Endothelial cell of umbilical vein (primary cell): ENCODE measurements at regions not wholly inside any gene's neighbourhood (a gene's known extent, or its start where the extent isn't known, plus 50 kb on each side); places are given as distances from the start of the nearest gene placed in this dataset.

ENCODE experiments used
- BruUV-seq: library from RNA; stranded (reverse); fragments of 400-500 nt; replicated peaks from 2 replicates; lab custom pipeline; 2021; lab: Mats Ljungman, UMichigan
- CTCF ChIA-PET: fragments of 300-600, 350-600 bp; sonication (Branson Sonifier 250); formaldehyde crosslinking; loops from one replicate; lab custom pipeline; 2021; ENCODE audit warnings: antibody characterized with exemption, inconsistent platforms; lab: Charles Lee
- POLR2A ChIA-PET: fragments of 300-600, 350-600 bp; sonication (Branson Sonifier 250); formaldehyde crosslinking; loops from one replicate; lab custom pipeline; 2021; ENCODE audit warnings: antibody characterized with exemption, inconsistent platforms; lab: Charles Lee
- DNase-seq: peaks from one replicate; pipeline ENCODE4 v3.0.0-alpha.2; 2011; ENCODE audit warnings: low read depth, low spot score
- FAIRE-seq: peaks from 2 replicates; lab custom pipeline; 2011; peaks lifted over from hg19 to GRCh38; lab: Jason Lieb, UNC
- H2AFZ ChIP-seq: 2 replicates; pipeline ENCODE4 v1.6.0; 2012; ENCODE audit warnings: low read depth, low read length, control low read depth, inconsistent platforms
- H3K27ac ChIP-seq: 2 replicates; pipeline ENCODE4 v1.5.1; 2011; ENCODE audit warnings: low read depth, mild to moderate bottlenecking, control low read depth, low read length, moderate library complexity; ENCODE audit not compliant: insufficient read depth
- H3K27me3 ChIP-seq, 2 experiments: 2 replicates each; pipeline versions ENCODE4 v1.6.0 to v1.6.1; 2011; ENCODE audit warnings: low read length in 2 of 2, mixed read lengths in 1 of 2; ENCODE audit not compliant: control insufficient read depth in 2 of 2, insufficient read depth in 2 of 2
- H3K36me3 ChIP-seq, 2 experiments: 2 replicates in 1 of 2; 3 replicates in 1 of 2; pipeline ENCODE4 v1.5.1; 2011; ENCODE audit warnings: low read length in 2 of 2, mild to moderate bottlenecking in 1 of 2, moderate library complexity in 1 of 2; ENCODE audit not compliant: control insufficient read depth in 2 of 2, insufficient read depth in 2 of 2; ENCODE audit errors: extremely low read depth in 1 of 2
- H3K4me1 ChIP-seq: 3 replicates; pipeline ENCODE4 v1.5.1; 2011; ENCODE audit warnings: mild to moderate bottlenecking, low read length; ENCODE audit not compliant: control insufficient read depth, insufficient read depth; ENCODE audit errors: extremely low read depth
- H3K4me2 ChIP-seq: 2 replicates; pipeline ENCODE4 v1.6.1; 2011; ENCODE audit warnings: low read length, control low read depth, mixed read lengths; ENCODE audit not compliant: insufficient read depth
- H3K4me3 ChIP-seq, 3 experiments: fragments of 200-600 bp in 1 of 3; sonication (generic), shearing (Covaris generic) in 1 of 3; replicated peaks in 1 of 3; 2 replicates each; pipeline ENCODE4 v1.5.1; 2011 to 2016; ENCODE audit warnings: control low read depth in 3 of 3, low read length in 3 of 3, mild to moderate bottlenecking in 2 of 3, inconsistent platforms in 1 of 3, low read depth in 1 of 3, moderate library complexity in 1 of 3; ENCODE audit not compliant: insufficient read depth in 1 of 3
- H3K79me2 ChIP-seq: 2 replicates; pipeline ENCODE4 v1.6.0; 2012; ENCODE audit warnings: low read length, inconsistent platforms; ENCODE audit not compliant: control insufficient read depth, insufficient read depth
- H3K9ac ChIP-seq: replicated peaks from 2 replicates; pipeline ENCODE3; 2011; ENCODE audit warnings: low read length, control low read depth; ENCODE audit not compliant: insufficient read depth; ENCODE audit errors: extremely low read depth
- H3K9me1 ChIP-seq: replicated peaks from 3 replicates; pipeline ENCODE4 v1.6.0; 2011; ENCODE audit warnings: mild to moderate bottlenecking, low read length; ENCODE audit not compliant: control insufficient read depth, insufficient read depth; ENCODE audit errors: extremely low read depth
- H3K9me3 ChIP-seq: replicated peaks from 2 replicates; pipeline ENCODE4 v1.5.1; 2012; ENCODE audit warnings: low read length, inconsistent platforms; ENCODE audit not compliant: control insufficient read depth, insufficient read depth
- H4K20me1 ChIP-seq: replicated peaks from 2 replicates; pipeline ENCODE3; 2011; ENCODE audit warnings: mild to moderate bottlenecking, low read length; ENCODE audit not compliant: control insufficient read depth, insufficient read depth; ENCODE audit errors: extremely low read depth
- GATA2 ChIP-seq: IDR thresholded peaks from 2 replicates; pipeline ENCODE4 v1.7.0; 2011; ENCODE audit warnings: low read depth, mild to moderate bottlenecking, moderate library complexity, mixed read lengths, low read length; ENCODE audit not compliant: insufficient read length, insufficient read depth
- JUN ChIP-seq: IDR thresholded peaks from 2 replicates; pipeline ENCODE4 v1.6.1; 2011; ENCODE audit warnings: borderline replicate concordance, low read depth; ENCODE audit not compliant: insufficient read length, insufficient read depth
- MYC ChIP-seq: IDR thresholded peaks from one replicate; pipeline ENCODE4 v1.6.1; 2011; ENCODE audit warnings: mild to moderate bottlenecking, low read depth, low read length
- dilution Hi-C: fragments of 300-500 bp; cut with MboI; formaldehyde crosslinking; loops from one replicate; pipeline ENCODE4 v1.15.0; 2019; ENCODE audit warnings: low sequenced_read_pairs; ENCODE audit not compliant: extremely low pct_ligation_motif_present
- intact Hi-C: fragments of 100-400 bp; cut with micrococcal nuclease; formaldehyde crosslinking; loops from one replicate; pipeline ENCODE4 v1.10.0; 2022
- TF ChIP-seq, protein P1 (sequence below), 2 donors: IDR thresholded peaks; 1 replicate in 1 of 2; 2 replicates in 1 of 2; pipeline ENCODE4 v1.5.1; 2011; ENCODE audit warnings: low read length in 2 of 2, mild to moderate bottlenecking in 2 of 2, moderate library complexity in 2 of 2, control low read depth in 1 of 2, inconsistent platforms in 1 of 2, low read depth in 1 of 2; ENCODE audit not compliant: insufficient read depth in 1 of 2; ENCODE audit errors: extremely low read depth in 1 of 2
- TF ChIP-seq, protein P2 (sequence below): IDR thresholded peaks from 2 replicates; pipeline ENCODE4 v1.6.1; 2011; ENCODE audit not compliant: insufficient read depth, insufficient read length

DNA sequence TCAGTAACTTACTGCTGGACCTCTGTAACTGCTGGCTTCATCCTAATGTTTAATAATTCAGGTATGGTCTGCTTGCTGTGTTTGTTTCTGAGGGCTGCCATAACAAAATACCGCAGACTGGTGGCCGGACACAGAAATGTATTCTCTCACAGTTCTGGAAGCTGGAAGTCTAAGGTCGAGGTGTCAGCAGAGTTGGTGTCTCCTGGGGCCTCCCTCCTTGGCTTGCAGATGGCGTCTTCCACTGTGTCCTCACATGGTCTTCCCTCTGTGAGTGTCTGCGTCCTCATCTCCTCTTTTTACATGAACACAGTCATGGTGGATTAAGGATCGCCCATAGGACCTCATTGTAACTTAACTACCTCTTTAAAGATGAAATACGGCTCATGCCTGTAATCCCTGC lies 389.7 kb upstream of the JARID2 start:
- H3K9me3 ChIP-seq, result no peaks in the 10 kb centered on the region
- no peaks in the 10 kb centered on the region for H4K20me1 ChIP-seq
- TF ChIP-seq JUN, result no peak
- ChIA-PET POLR2A (no interaction called here), CTCF (no interaction called here)
- H3K27me3 ChIP-seq, result no peaks in the 10 kb centered on the region
- H3K4me3 ChIP-seq, result no peak overlapping the region
- no peaks in the 10 kb centered on the region for H3K4me1 ChIP-seq
- intact Hi-C loops, result no loop called here
- dilution Hi-C loops, result no loop called here
- H3K4me2 ChIP-seq, result no peak overlapping the region
- H3K79me2 ChIP-seq, result no peaks in the 10 kb centered on the region
- DNase-seq (no peak), FAIRE-seq (no peak)
- H2AFZ ChIP-seq, result no peak overlapping the region
- BruUV-seq, result no TSS peak
- no peaks in the 10 kb centered on the region for H3K36me3 ChIP-seq
- H3K9me1 ChIP-seq, result no peaks in the 10 kb centered on the region
- no peak overlapping the region for H3K9ac ChIP-seq
- no peak overlapping the region for H3K27ac ChIP-seq

GRCh38 chr6:14857001-14857400 lies 388.9 kb upstream of the JARID2 start:
- TF ChIP-seq, protein P1, sequence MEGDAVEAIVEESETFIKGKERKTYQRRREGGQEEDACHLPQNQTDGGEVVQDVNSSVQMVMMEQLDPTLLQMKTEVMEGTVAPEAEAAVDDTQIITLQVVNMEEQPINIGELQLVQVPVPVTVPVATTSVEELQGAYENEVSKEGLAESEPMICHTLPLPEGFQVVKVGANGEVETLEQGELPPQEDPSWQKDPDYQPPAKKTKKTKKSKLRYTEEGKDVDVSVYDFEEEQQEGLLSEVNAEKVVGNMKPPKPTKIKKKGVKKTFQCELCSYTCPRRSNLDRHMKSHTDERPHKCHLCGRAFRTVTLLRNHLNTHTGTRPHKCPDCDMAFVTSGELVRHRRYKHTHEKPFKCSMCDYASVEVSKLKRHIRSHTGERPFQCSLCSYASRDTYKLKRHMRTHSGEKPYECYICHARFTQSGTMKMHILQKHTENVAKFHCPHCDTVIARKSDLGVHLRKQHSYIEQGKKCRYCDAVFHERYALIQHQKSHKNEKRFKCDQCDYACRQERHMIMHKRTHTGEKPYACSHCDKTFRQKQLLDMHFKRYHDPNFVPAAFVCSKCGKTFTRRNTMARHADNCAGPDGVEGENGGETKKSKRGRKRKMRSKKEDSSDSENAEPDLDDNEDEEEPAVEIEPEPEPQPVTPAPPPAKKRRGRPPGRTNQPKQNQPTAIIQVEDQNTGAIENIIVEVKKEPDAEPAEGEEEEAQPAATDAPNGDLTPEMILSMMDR (IDR thresholded peaks at IDR 0.05; ENCODE audit: extremely low read depth in 1 of 2, insufficient read depth in 1 of 2, low read depth in 1 of 2, low read length in 2 of 2), result no peak
- TF ChIP-seq, protein P2, sequence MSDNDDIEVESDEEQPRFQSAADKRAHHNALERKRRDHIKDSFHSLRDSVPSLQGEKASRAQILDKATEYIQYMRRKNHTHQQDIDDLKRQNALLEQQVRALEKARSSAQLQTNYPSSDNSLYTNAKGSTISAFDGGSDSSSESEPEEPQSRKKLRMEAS, result no peak
- TF ChIP-seq GATA2, result no peak
- TF ChIP-seq JUN, result no peak
- TF ChIP-seq MYC, result no peak
- ChIA-PET POLR2A (no interaction called here), CTCF (no interaction called here)
- H3K9me3 ChIP-seq, result no peaks in the 10 kb centered on the region
- no peaks in the 10 kb centered on the region for H4K20me1 ChIP-seq
- H3K4me2 ChIP-seq, result no peak overlapping the region
- H3K36me3 ChIP-seq, result no peaks in the 10 kb centered on the region
- DNase-seq (no peak), FAIRE-seq (no peak)
- dilution Hi-C loops (no loop called here), intact Hi-C loops (no loop called here)
- H3K27ac ChIP-seq, result no peak overlapping the region
- H3K4me1 ChIP-seq, result no peaks in the 10 kb centered on the region
- no peak overlapping the region for H3K4me3 ChIP-seq
- H3K27me3 ChIP-seq, result no peaks in the 10 kb centered on the region
- H3K9ac ChIP-seq, result no peak overlapping the region
- no peaks in the 10 kb centered on the region for H3K79me2 ChIP-seq
- no peak overlapping the region for H2AFZ ChIP-seq
- no TSS peak for BruUV-seq
- no peaks in the 10 kb centered on the region for H3K9me1 ChIP-seq
